ENCODE measurements at regions not wholly inside any gene's neighbourhood (a gene's known extent, or its start where the extent isn't known, plus 50 kb on each side); places are given as distances from the start of the nearest gene placed in this dataset.
"Not testable (repeated sequence)": the region's sequence is repeated elsewhere in the genome, so short reads cannot be mapped to it uniquely, and the experiment has no call there.

GRCh38 chr20:26219546-26219945, 522.9 kb upstream of the ZNF337 start:
- TF ChIP-seq, protein P1, sequence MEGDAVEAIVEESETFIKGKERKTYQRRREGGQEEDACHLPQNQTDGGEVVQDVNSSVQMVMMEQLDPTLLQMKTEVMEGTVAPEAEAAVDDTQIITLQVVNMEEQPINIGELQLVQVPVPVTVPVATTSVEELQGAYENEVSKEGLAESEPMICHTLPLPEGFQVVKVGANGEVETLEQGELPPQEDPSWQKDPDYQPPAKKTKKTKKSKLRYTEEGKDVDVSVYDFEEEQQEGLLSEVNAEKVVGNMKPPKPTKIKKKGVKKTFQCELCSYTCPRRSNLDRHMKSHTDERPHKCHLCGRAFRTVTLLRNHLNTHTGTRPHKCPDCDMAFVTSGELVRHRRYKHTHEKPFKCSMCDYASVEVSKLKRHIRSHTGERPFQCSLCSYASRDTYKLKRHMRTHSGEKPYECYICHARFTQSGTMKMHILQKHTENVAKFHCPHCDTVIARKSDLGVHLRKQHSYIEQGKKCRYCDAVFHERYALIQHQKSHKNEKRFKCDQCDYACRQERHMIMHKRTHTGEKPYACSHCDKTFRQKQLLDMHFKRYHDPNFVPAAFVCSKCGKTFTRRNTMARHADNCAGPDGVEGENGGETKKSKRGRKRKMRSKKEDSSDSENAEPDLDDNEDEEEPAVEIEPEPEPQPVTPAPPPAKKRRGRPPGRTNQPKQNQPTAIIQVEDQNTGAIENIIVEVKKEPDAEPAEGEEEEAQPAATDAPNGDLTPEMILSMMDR (conservative IDR thresholded peaks at IDR 0.05; ENCODE audit: low read depth, low read length) = not testable (repeated sequence)
- TF ChIP-seq EZH2 (IDR thresholded peaks at IDR 0.05; ENCODE audit: borderline replicate concordance, low read depth, low read length, poor library complexity, severe bottlenecking) = not testable (repeated sequence)
